ENCODE measurements at regions not wholly inside any gene's neighbourhood (a gene's known extent, or its start where the extent isn't known, plus 50 kb on each side); places are given as distances from the start of the nearest gene placed in this dataset.

GRCh38 chr11:43576803-43577521 is 103.6 kb upstream of the HSD17B12 start:
- TF ChIP-seq POLR2A (IDR thresholded peaks at IDR 0.05), result no peak
- TF ChIP-seq CTCF (IDR thresholded peaks at IDR 0.05), result peak in 2 of 3 experiments; percentile 15 to 49

Data from testis (tissue), 2 donors.